Lung (tissue), 11 donors: ENCODE measurements at regions not wholly inside any gene's neighbourhood (a gene's known extent, or its start where the extent isn't known, plus 50 kb on each side); places are given as distances from the start of the nearest gene placed in this dataset.

Source experiments
- ATAC-seq: fragments of 200-7000 bp; cut with Tn5 transposase; one replicate; pipeline ENCODE4 v1.9.1; 2020; ENCODE audit warnings: moderate number of reproducible peaks; ENCODE audit not compliant: insufficient read depth, low FRiP score
- DNase-seq, 3 donors: peaks; one replicate each; pipeline ENCODE4 v3.0.0-alpha.2; 2013 to 2017
- H3K27ac ChIP-seq, 2 donors: one replicate each; pipeline ENCODE4 v1.5.1; 2013; ENCODE audit warnings: mild to moderate bottlenecking in 2 of 2, moderate library complexity in 2 of 2, control low read depth in 1 of 2, inconsistent platforms in 1 of 2, low read depth in 1 of 2, low read length in 1 of 2
- H3K27me3 ChIP-seq, 3 donors: one replicate each; pipeline ENCODE4 v1.5.1; 2013; ENCODE audit warnings: low read length in 2 of 3; ENCODE audit not compliant: control insufficient read depth in 3 of 3, insufficient read depth in 3 of 3
- H3K36me3 ChIP-seq, 4 donors: one replicate each; pipeline ENCODE4 v1.5.1; 2013; ENCODE audit warnings: low read length in 4 of 4, mild to moderate bottlenecking in 1 of 4, moderate library complexity in 1 of 4; ENCODE audit not compliant: control insufficient read depth in 4 of 4, insufficient read depth in 4 of 4
- H3K4me1 ChIP-seq, 5 donors: one replicate each; pipeline ENCODE4 v1.5.1; 2013; ENCODE audit warnings: low read length in 5 of 5, mild to moderate bottlenecking in 2 of 5, moderate library complexity in 1 of 5; ENCODE audit not compliant: control insufficient read depth in 5 of 5, insufficient read depth in 5 of 5
- H3K4me3 ChIP-seq: one replicate; pipeline ENCODE4 v1.5.1; 2013; ENCODE audit warnings: mild to moderate bottlenecking, control low read depth, moderate library complexity
- H3K9ac ChIP-seq, 2 donors: one replicate each; pipeline ENCODE4 v1.5.1; 2013; ENCODE audit warnings: low read length in 2 of 2, control low read depth in 1 of 2; ENCODE audit not compliant: insufficient read depth in 1 of 2
- H3K9me3 ChIP-seq, 4 donors: one replicate each; pipeline ENCODE4 v1.5.1; 2013; ENCODE audit warnings: low read length in 3 of 4, mild to moderate bottlenecking in 1 of 4, moderate library complexity in 1 of 4; ENCODE audit not compliant: control insufficient read depth in 4 of 4, insufficient read depth in 3 of 4
- CTCF ChIP-seq: IDR thresholded peaks from 2 replicates; pipeline ENCODE4 v1.5.1; 2012; ENCODE audit warnings: mild to moderate bottlenecking; ENCODE audit errors: control extremely low read depth, extremely low read depth
- WGBS, 2 donors: extraction: QIAGEN DNeasy Blood & Tissue Kit; methylation state at CpG; one replicate each; pipeline ENCODE4 v1.1.7; 2013; 5-methylcytosine and 5-hydroxymethylcytosine counted together
- donor health status: control.
- donor health status: control.
- donor health status: Bipolar disorder and iron deficiency.
- donor health status: healthy.
- donor health status: DM: yes; HTN: yes; CAD: no.

- WGBS, 2 donors: 73 to 82% methylated on average over 3 of the region's 3 CpGs
- TF ChIP-seq CTCF: no peak
- Histone ChIP-seq H3K27ac (no peak overlapping the region), H3K4me1 (no peaks in the 10 kb centered on the region), H3K27me3 (no peaks in the 10 kb centered on the region), H3K9me3 (no peaks in the 10 kb centered on the region), H3K4me3 (no peak overlapping the region), H3K36me3 (no peaks in the 10 kb centered on the region), H3K9ac (no peak overlapping the region)
- ATAC-seq: no peak
- DNase-seq: no peak
Observed at GRCh38 chr6:98382246-98382645, 452.1 kb upstream of the POU3F2 start.

- 41 to 62% methylated on average over 7 of the region's 7 CpGs for WGBS, 2 donors
- no peaks in the 10 kb centered on the region for H3K4me1 ChIP-seq
- H3K27ac ChIP-seq: no peak overlapping the region
- no peaks in the 10 kb centered on the region for H3K36me3 ChIP-seq
- H3K27me3 ChIP-seq: no peaks in the 10 kb centered on the region
- no peaks in the 10 kb centered on the region for H3K9me3 ChIP-seq
- no peak for TF ChIP-seq CTCF
- DNase-seq (no peak), ATAC-seq (no peak)
- H3K9ac ChIP-seq: no peak overlapping the region
- H3K4me3 ChIP-seq: no peak overlapping the region
Observed at GRCh38 chr6:98384334-98384733, 450.0 kb upstream of the POU3F2 start.

- no peak overlapping the region for H3K9ac ChIP-seq
- no peak overlapping the region for H3K4me3 ChIP-seq
- no peaks in the 10 kb centered on the region for H3K4me1 ChIP-seq
- H3K27ac ChIP-seq: no peak overlapping the region
- 68 to 76% methylated on average over 6 of the region's 6 CpGs for WGBS, 2 donors
- TF ChIP-seq CTCF: no peak
- ATAC-seq (no peak), DNase-seq (no peak)
- H3K9me3 ChIP-seq: no peaks in the 10 kb centered on the region
- H3K27me3 ChIP-seq: no peaks in the 10 kb centered on the region
- H3K36me3 ChIP-seq: no peaks in the 10 kb centered on the region
Observed at GRCh38 chr6:98384801-98385200, 449.6 kb upstream of the POU3F2 start.

- ATAC-seq (no peak), DNase-seq (no peak)
- Histone ChIP-seq H3K9ac (no peak overlapping the region), H3K4me3 (no peak overlapping the region), H3K4me1 (no peaks in the 10 kb centered on the region), H3K27me3 (no peaks in the 10 kb centered on the region), H3K27ac (no peak overlapping the region), H3K36me3 (no peaks in the 10 kb centered on the region), H3K9me3 (no peaks in the 10 kb centered on the region)
- TF ChIP-seq CTCF: no peak
- WGBS, 2 donors: 64 to 74% methylated on average over 1 of the region's 1 CpG
Observed at GRCh38 chr6:98395610-98396166, 438.7 kb upstream of the POU3F2 start.
